K562 (cell line): ENCODE measurements at regions not wholly inside any gene's neighbourhood (a gene's known extent, or its start where the extent isn't known, plus 50 kb on each side); places are given as distances from the start of the nearest gene placed in this dataset.

ENCODE experiments used
- ATAC-seq: fragments of 200-7000 bp; cut with Tn5 transposase; 3 replicates; pipeline ENCODE4 v1.9.1; 2020; ENCODE audit warnings: moderate library complexity
- BruUV-seq: library from RNA; stranded (reverse); fragments of 400-500 nt; replicated peaks from 2 replicates; lab custom pipeline; 2021; lab: Mats Ljungman, UMichigan
- CTCF ChIA-PET: fragments of 300-600 bp; formaldehyde crosslinking; extraction: SDS; loops from one replicate; lab custom pipeline; 2021; ENCODE audit warnings: low intra/inter-chr PET ratio; lab: Yijun Ruan, JAX
- POLR2A ChIA-PET: fragments of 300-600, 350-650 bp; sonication (Branson Sonifier 250); formaldehyde crosslinking; extraction: SDS; loops from one replicate; lab custom pipeline; 2021; ENCODE audit warnings: antibody characterized with exemption, inconsistent platforms; lab: Yijun Ruan, JAX
- DNase-seq, 4 experiments: peaks; one replicate each; pipeline versions ENCODE4 v3.0.0 to v3.0.0-alpha.2; 2011 to 2018; ENCODE audit warnings: low spot score in 3 of 4, mixed read lengths in 3 of 4; ENCODE audit errors: extremely low read depth in 1 of 4
- FAIRE-seq: peaks from 2 replicates; lab custom pipeline; 2011; peaks lifted over from hg19 to GRCh38; lab: Jason Lieb, UNC
- H2AFZ ChIP-seq: 2 replicates; pipeline ENCODE4 v1.6.0; 2011; ENCODE audit warnings: low read depth, low read length, control low read depth, inconsistent platforms
- H3K27ac ChIP-seq: fragments of 200-600 bp; 3 replicates; pipeline ENCODE4 v1.8.0; 2011; ENCODE audit warnings: low read depth, mild to moderate bottlenecking, control low read depth, inconsistent platforms, low read length, moderate library complexity, mixed read lengths; ENCODE audit errors: extremely low read depth
- H3K27me3 ChIP-seq, 2 experiments: fragments of 300-600 bp in 1 of 2; 2 replicates in 1 of 2; 3 replicates in 1 of 2; pipeline versions ENCODE4 v1.6.0 to v1.8.0; 2011; ENCODE audit warnings: inconsistent platforms in 2 of 2, low read length in 2 of 2, mild to moderate bottlenecking in 1 of 2, mixed read lengths in 1 of 2, moderate library complexity in 1 of 2; ENCODE audit not compliant: control insufficient read depth in 2 of 2, insufficient read depth in 2 of 2
- H3K36me3 ChIP-seq: fragments of 300-600 bp; 3 replicates; pipeline ENCODE4 v1.8.0; 2011; ENCODE audit warnings: mild to moderate bottlenecking, low read length, inconsistent platforms; ENCODE audit not compliant: control insufficient read depth, insufficient read depth
- H3K4me1 ChIP-seq, 2 experiments: fragments of 200-600 bp in 1 of 2; replicated peaks in 1 of 2; 2 replicates in 1 of 2; 3 replicates in 1 of 2; pipeline versions ENCODE4 v1.5.1 to v1.8.0; 2011; ENCODE audit warnings: inconsistent platforms in 2 of 2, low read length in 2 of 2, mild to moderate bottlenecking in 1 of 2, mixed read lengths in 1 of 2, moderate library complexity in 1 of 2; ENCODE audit not compliant: control insufficient read depth in 2 of 2, insufficient read depth in 2 of 2
- H3K4me2 ChIP-seq: 2 replicates; pipeline ENCODE4 v1.6.1; 2011; ENCODE audit warnings: low read length, control low read depth, inconsistent platforms, mixed read lengths; ENCODE audit not compliant: insufficient read depth
- H3K4me3 ChIP-seq: fragments of 200-600 bp; sonication (generic), shearing (Covaris generic); 2 replicates; pipeline ENCODE4 v1.5.1; 2016; ENCODE audit warnings: control low read depth, inconsistent platforms
- H3K79me2 ChIP-seq: fragments of 200-600 bp; 3 replicates; pipeline ENCODE4 v1.8.0; 2011; ENCODE audit warnings: low read length, inconsistent platforms; ENCODE audit not compliant: control insufficient read depth, insufficient read depth
- H3K9ac ChIP-seq, 2 experiments: 2 replicates each; pipeline versions ENCODE4 v1.6.0 to v1.6.1; 2011; ENCODE audit warnings: low read depth in 2 of 2, low read length in 2 of 2, control low read depth in 1 of 2, inconsistent platforms in 1 of 2, mild to moderate bottlenecking in 1 of 2, mixed read lengths in 1 of 2; ENCODE audit not compliant: insufficient read depth in 1 of 2
- H3K9me1 ChIP-seq: one replicate; pipeline ENCODE4 v1.6.0; 2011; ENCODE audit warnings: inconsistent platforms, mild to moderate bottlenecking, low read length, moderate library complexity; ENCODE audit not compliant: control insufficient read depth, insufficient read depth
- H3K9me3 ChIP-seq: replicated peaks from 2 replicates; pipeline ENCODE4 v1.5.1; 2011; ENCODE audit warnings: low read depth, low read length, inconsistent platforms; ENCODE audit not compliant: control insufficient read depth, insufficient read depth
- H4K20me1 ChIP-seq: replicated peaks from 2 replicates; pipeline ENCODE4 v1.6.1; 2011; ENCODE audit warnings: low read length, inconsistent platforms, mixed read lengths; ENCODE audit not compliant: control insufficient read depth, insufficient read depth
- BRF1 ChIP-seq: IDR thresholded peaks from 3 replicates; pipeline ENCODE4 v1.6.1; 2011; ENCODE audit warnings: borderline replicate concordance, mild to moderate bottlenecking; ENCODE audit not compliant: insufficient read length; ENCODE audit errors: extremely low read depth
- CEBPG ChIP-seq, 3 experiments: fragments of 200-800 bp in 1 of 3; sonication (Bioruptor generic) in 1 of 3; sonication (generic) in 1 of 3; formaldehyde crosslinking in 1 of 3; IDR thresholded peaks in 2 of 3; conservative IDR thresholded peaks in 1 of 3; 2 replicates each; pipeline versions ENCODE4 v1.6.1 to v1.8.0; 2016 to 2022; ENCODE audit warnings: missing compliant biosample characterization in 2 of 3, missing genetic modification characterization in 2 of 3, mild to moderate bottlenecking in 1 of 3, missing genetic modification reagents in 1 of 3
- COPS2 ChIP-seq: fragments of 450-650 bp; conservative IDR thresholded peaks from 2 replicates; pipeline ENCODE4 v1.6.1; 2016; ENCODE audit warnings: mild to moderate bottlenecking, moderate library complexity
- CREB1 ChIP-seq, 2 experiments: sonication (generic) in 1 of 2; formaldehyde crosslinking in 1 of 2; IDR thresholded peaks; 2 replicates each; pipeline versions ENCODE4 v1.6.1 to v1.8.0; 2012 to 2022; ENCODE audit warnings: inconsistent platforms in 1 of 2, mild to moderate bottlenecking in 1 of 2, missing genetic modification reagents in 1 of 2, moderate library complexity in 1 of 2
- CREBBP ChIP-seq: IDR thresholded peaks from one replicate; pipeline ENCODE4 v1.6.1; 2012; ENCODE audit warnings: low read depth, mild to moderate bottlenecking, control low read depth, inconsistent platforms, low read length
- HIVEP1 ChIP-seq: fragments of 250-450 bp; sonication (Bioruptor Pico); IDR thresholded peaks from 2 replicates; pipeline ENCODE4 v1.4.0; 2020; ENCODE audit warnings: mild to moderate bottlenecking
- HMG20B ChIP-seq: fragments of 250-450 bp; sonication (Bioruptor Pico); IDR thresholded peaks from 2 replicates; pipeline ENCODE4 v1.5.0; 2021; ENCODE audit warnings: mild to moderate bottlenecking
- KDM4B ChIP-seq, 2 experiments: fragments of 450-650 bp in 1 of 2; sonication (generic) in 1 of 2; IDR thresholded peaks; 2 replicates each; pipeline ENCODE4 v1.6.1; 2016 to 2017; ENCODE audit warnings: borderline replicate concordance in 2 of 2, antibody characterized with exemption in 1 of 2, low read depth in 1 of 2, mild to moderate bottlenecking in 1 of 2
- NEUROD1 ChIP-seq: fragments of 150-350 bp; IDR thresholded peaks from 2 replicates; pipeline ENCODE4 v1.6.1; 2014; ENCODE audit warnings: borderline replicate concordance, low read length, low read depth; ENCODE audit not compliant: partially characterized antibody
- NKRF ChIP-seq: fragments of 450-650 bp; IDR thresholded peaks from 2 replicates; pipeline ENCODE4 v1.6.1; 2016; ENCODE audit warnings: borderline replicate concordance
- NR3C1 ChIP-seq: sonication (generic); formaldehyde crosslinking; IDR thresholded peaks from 2 replicates; pipeline ENCODE4 v1.8.1; 2022; ENCODE audit warnings: missing genetic modification reagents
- POLR2G ChIP-seq: fragments of 200-400 bp; formaldehyde crosslinking; IDR thresholded peaks from 2 replicates; pipeline ENCODE4 v1.6.1; 2017; ENCODE audit warnings: low read depth, mild to moderate bottlenecking, antibody characterized with exemption, low read length, moderate library complexity
- SAFB2 ChIP-seq: fragments of 200-400 bp; formaldehyde crosslinking; IDR thresholded peaks from 2 replicates; pipeline ENCODE4 v1.6.1; 2018; ENCODE audit warnings: borderline replicate concordance, low read length, low read depth, moderate library complexity; ENCODE audit not compliant: severe bottlenecking
- ZBTB17 ChIP-seq: fragments of 450-650 bp; formaldehyde crosslinking; IDR thresholded peaks from 2 replicates; pipeline ENCODE4 v1.4.0; 2020; ENCODE audit warnings: mild to moderate bottlenecking
- ZKSCAN1 ChIP-seq: fragments of 150-350 bp; IDR thresholded peaks from 2 replicates; pipeline ENCODE4 v1.6.1; 2016; ENCODE audit warnings: low read depth, low read length
- ZNF217 ChIP-seq: sonication (generic); formaldehyde crosslinking; IDR thresholded peaks from 2 replicates; pipeline ENCODE4 v1.8.0; 2022; ENCODE audit warnings: mild to moderate bottlenecking, missing genetic modification reagents
- ZNF384 ChIP-seq: IDR thresholded peaks from 2 replicates; pipeline ENCODE4 v1.6.1; 2012; ENCODE audit warnings: low read depth, low read length, improper control_type of control experiment
- WGBS: fragments of 100-300 bp; shearing (Covaris generic); methylation state at CpG from one replicate; pipeline ENCODE4 v1.1.6; 2016; ENCODE audit warnings: low coverage, mixed read lengths; ENCODE audit not compliant: insufficient coverage; ENCODE audit errors: missing lambda C conversion rate; 5-methylcytosine and 5-hydroxymethylcytosine counted together
- in situ Hi-C: fragments of 300-500 bp; cut with MboI; formaldehyde crosslinking; loops from 4 replicates; pipeline ENCODE4 v1.15.0; 2018; ENCODE audit warnings: inconsistent platforms, mixed read lengths
- intact Hi-C: fragments of 100-400 bp; cut with micrococcal nuclease; formaldehyde crosslinking; loops from 2 replicates; pipeline ENCODE4 v1.14.2; 2022

GRCh38 chr1:88029142-88029541 lies 654.9 kb upstream of the PKN2 start:
- CTCF ChIA-PET: no interaction called here
- no peak for FAIRE-seq

GRCh38 chr1:88029899-88030298 lies 654.2 kb upstream of the PKN2 start:
- BruUV-seq: no TSS peak
- TF ChIP-seq SAFB2 (no peak), ZKSCAN1 (no peak), CEBPG (CRISPR knock-in tag; IDR thresholded peaks at IDR 0.05) (no peak), CEBPG (tag; conservative IDR thresholded peaks at IDR 0.05 in 1 of 2, IDR thresholded peaks at IDR 0.05 in 1 of 2) (no peak), POLR2G (no peak), NEUROD1 (no peak), NR3C1 (CRISPR knock-in tag) (no peak), CREB1 (IDR thresholded peaks at IDR 0.05) (no peak), CREB1 (CRISPR knock-in tag; IDR thresholded peaks at IDR 0.05) (no peak), NKRF (no peak), HIVEP1 (CRISPR knock-in tag) (no peak), BRF1 (no peak), ZNF217 (CRISPR knock-in tag) (no peak), HMG20B (CRISPR knock-in tag) (no peak), KDM4B (IDR thresholded peaks at IDR 0.05; ENCODE audit: borderline replicate concordance in 2 of 2, low read depth in 1 of 2) (no peak)
- TF ChIP-seq, all 486 proteins: peak for 0
- in situ Hi-C loops: no loop called here

More at GRCh38 chr1:88029142-88029541, 654.9 kb upstream of the PKN2 start:
- Histone ChIP-seq H3K36me3 (no peaks in the 10 kb centered on the region), H3K27ac (no peak overlapping the region), H3K27me3 (no peaks in the 10 kb centered on the region), H3K9me3 (no peaks in the 10 kb centered on the region; the same call in 1 of the 2 replicates), H3K4me3 (no peak overlapping the region), H3K4me2 (no peak overlapping the region), H2AFZ (no peak overlapping the region), H4K20me1 (no peaks in the 10 kb centered on the region), H3K79me2 (no peaks in the 10 kb centered on the region), H3K4me1 (no peaks in the 10 kb centered on the region), H3K9ac (no peak overlapping the region), H3K9me1 (no peaks in the 10 kb centered on the region)
- POLR2A ChIA-PET: no interaction called here
- BruUV-seq: no TSS peak
- no peak for DNase-seq
- TF ChIP-seq ZNF384 (0 out of 2 replicates have a peak, but pooled peaks have one; percentile 24), CREBBP (no peak), COPS2 (no peak), ZBTB17 (CRISPR knock-in tag) (0 out of 2 replicates have a peak, but pooled peaks have one; percentile 50)
- WGBS: 0% methylated on average over 2 of the region's 2 CpGs
- intact Hi-C loops: no loop called here
- in situ Hi-C loops: no loop called here
- ATAC-seq: no peak

More at GRCh38 chr1:88029899-88030298, 654.2 kb upstream of the PKN2 start:
- ChIA-PET CTCF (no interaction called here), POLR2A (no interaction called here)
- DNase-seq (no peak), ATAC-seq (no peak), FAIRE-seq (no peak)
- Histone ChIP-seq H3K27me3 (no peaks in the 10 kb centered on the region), H4K20me1 (no peaks in the 10 kb centered on the region), H3K27ac (no peak overlapping the region), H3K9ac (no peak overlapping the region), H3K4me1 (no peaks in the 10 kb centered on the region), H3K4me2 (no peak overlapping the region), H3K36me3 (no peaks in the 10 kb centered on the region), H2AFZ (no peak overlapping the region), H3K9me1 (no peaks in the 10 kb centered on the region), H3K79me2 (no peaks in the 10 kb centered on the region), H3K9me3 (no peaks in the 10 kb centered on the region; the same call in 1 of the 2 replicates), H3K4me3 (no peak overlapping the region)
- intact Hi-C loops: no loop called here
